Keratinocyte (primary cell): ENCODE measurements at regions not wholly inside any gene's neighbourhood (a gene's known extent, or its start where the extent isn't known, plus 50 kb on each side); places are given as distances from the start of the nearest gene placed in this dataset.

ENCODE experiments used
- DNase-seq: peaks from one replicate; pipeline ENCODE4 v3.0.0-alpha.2; 2011; ENCODE audit warnings: low read depth, missing footprints, low spot score
- FAIRE-seq: peaks from 2 replicates; lab custom pipeline; 2011; peaks lifted over from hg19 to GRCh38; lab: Jason Lieb, UNC
- H2AFZ ChIP-seq: 2 replicates; pipeline ENCODE4 v1.6.0; 2012; ENCODE audit warnings: low read length, control low read depth, inconsistent platforms; ENCODE audit not compliant: control insufficient read depth
- H3K27ac ChIP-seq: 2 replicates; pipeline ENCODE4 v1.5.1; 2011; ENCODE audit warnings: low read length; ENCODE audit not compliant: control insufficient read depth, insufficient read depth
- H3K27me3 ChIP-seq: 3 replicates; pipeline ENCODE4 v1.6.0; 2011; ENCODE audit warnings: low read length; ENCODE audit not compliant: control insufficient read depth, insufficient read depth; ENCODE audit errors: extremely low read depth
- H3K36me3 ChIP-seq, 2 experiments: 2 replicates in 1 of 2; 3 replicates in 1 of 2; pipeline ENCODE4 v1.5.1; 2011; ENCODE audit warnings: low read length in 2 of 2, mild to moderate bottlenecking in 1 of 2; ENCODE audit not compliant: control insufficient read depth in 2 of 2, insufficient read depth in 2 of 2; ENCODE audit errors: extremely low read depth in 1 of 2
- H3K4me1 ChIP-seq: 3 replicates; pipeline ENCODE4 v1.5.1; 2011; ENCODE audit warnings: low read length; ENCODE audit not compliant: control insufficient read depth, insufficient read depth; ENCODE audit errors: extremely low read depth
- H3K4me2 ChIP-seq: 3 replicates; pipeline ENCODE4 v1.6.0; 2011; ENCODE audit warnings: low read depth, low read length; ENCODE audit not compliant: control insufficient read depth, insufficient read depth; ENCODE audit errors: extremely low read depth
- H3K4me3 ChIP-seq, 3 experiments: fragments of 200-600 bp in 1 of 3; sonication (generic) in 1 of 3; 2 replicates in 2 of 3; 3 replicates in 1 of 3; pipeline ENCODE4 v1.5.1; 2011 to 2016; ENCODE audit warnings: low read length in 3 of 3, mild to moderate bottlenecking in 3 of 3, control low read depth in 2 of 3, inconsistent platforms in 1 of 3, low read depth in 1 of 3, mixed read lengths in 1 of 3, mixed run types in 1 of 3, moderate library complexity in 1 of 3; ENCODE audit not compliant: control insufficient read depth in 2 of 3, insufficient read depth in 2 of 3; ENCODE audit errors: extremely low read depth in 1 of 3
- H3K79me2 ChIP-seq: 2 replicates; pipeline ENCODE4 v1.6.0; 2012; ENCODE audit warnings: low read length; ENCODE audit not compliant: control insufficient read depth, insufficient read depth
- H3K9ac ChIP-seq: 3 replicates; pipeline ENCODE4 v1.6.0; 2011; ENCODE audit warnings: low read length; ENCODE audit not compliant: control insufficient read depth, insufficient read depth; ENCODE audit errors: extremely low read depth
- H3K9me1 ChIP-seq: 3 replicates; pipeline ENCODE4 v1.6.0; 2011; ENCODE audit warnings: low read length; ENCODE audit not compliant: control insufficient read depth, insufficient read depth; ENCODE audit errors: extremely low read depth
- H3K9me3 ChIP-seq: 2 replicates; pipeline ENCODE4 v1.5.1; 2012; ENCODE audit warnings: low read depth, low read length; ENCODE audit not compliant: control insufficient read depth
- H4K20me1 ChIP-seq: 3 replicates; pipeline ENCODE4 v1.6.0; 2011; ENCODE audit warnings: low read length; ENCODE audit not compliant: control insufficient read depth, insufficient read depth; ENCODE audit errors: extremely low read depth
- EZH2 ChIP-seq: IDR thresholded peaks from one replicate; pipeline ENCODE4 v1.6.1; 2012; ENCODE audit warnings: inconsistent platforms, mild to moderate bottlenecking, low read length, moderate library complexity
- dilution Hi-C: fragments of 300-500 bp; cut with MboI; formaldehyde crosslinking; loops from one replicate; pipeline ENCODE4 v1.7.0; 2020; ENCODE audit warnings: low sequenced_read_pairs; ENCODE audit not compliant: extremely low pct_ligation_motif_present
- TF ChIP-seq, protein P1 (sequence below), 3 experiments: IDR thresholded peaks in 1 of 3; conservative IDR thresholded peaks in 1 of 3; optimal IDR thresholded peaks in 1 of 3; 2 replicates in 2 of 3; 3 replicates in 1 of 3; pipeline versions ENCODE3 to v1.5.1; 2011; ENCODE audit warnings: low read length in 3 of 3, mild to moderate bottlenecking in 3 of 3, moderate library complexity in 2 of 3, control low read depth in 1 of 3, inconsistent platforms in 1 of 3; ENCODE audit not compliant: insufficient read depth in 2 of 3; ENCODE audit errors: extremely low read depth in 1 of 3

GRCh38 chr18:73790587-73790986, 357.0 kb downstream of the FBXO15 start:
- Histone ChIP-seq H3K79me2 (no peaks in the 10 kb centered on the region), H4K20me1 (no peaks in the 10 kb centered on the region), H3K9me3 (no peaks in the 10 kb centered on the region), H3K27ac (peak overlapping the region; percentile 78), H3K36me3 (no peaks in the 10 kb centered on the region), H3K4me2 (peak overlapping the region; percentile 49), H3K9ac (peak overlapping the region; percentile 23), H3K9me1 (no peaks in the 10 kb centered on the region), H3K4me3 (peak overlapping the region in 1 of 3 experiments; percentile 27), H3K27me3 (no peaks in the 10 kb centered on the region), H3K4me1 (peaks cover 38% of the 10 kb centered on the region), H2AFZ (peak overlapping the region; percentile 65)
- FAIRE-seq: peak; percentile 90
- dilution Hi-C loops: no loop called here
- TF ChIP-seq, protein P1, sequence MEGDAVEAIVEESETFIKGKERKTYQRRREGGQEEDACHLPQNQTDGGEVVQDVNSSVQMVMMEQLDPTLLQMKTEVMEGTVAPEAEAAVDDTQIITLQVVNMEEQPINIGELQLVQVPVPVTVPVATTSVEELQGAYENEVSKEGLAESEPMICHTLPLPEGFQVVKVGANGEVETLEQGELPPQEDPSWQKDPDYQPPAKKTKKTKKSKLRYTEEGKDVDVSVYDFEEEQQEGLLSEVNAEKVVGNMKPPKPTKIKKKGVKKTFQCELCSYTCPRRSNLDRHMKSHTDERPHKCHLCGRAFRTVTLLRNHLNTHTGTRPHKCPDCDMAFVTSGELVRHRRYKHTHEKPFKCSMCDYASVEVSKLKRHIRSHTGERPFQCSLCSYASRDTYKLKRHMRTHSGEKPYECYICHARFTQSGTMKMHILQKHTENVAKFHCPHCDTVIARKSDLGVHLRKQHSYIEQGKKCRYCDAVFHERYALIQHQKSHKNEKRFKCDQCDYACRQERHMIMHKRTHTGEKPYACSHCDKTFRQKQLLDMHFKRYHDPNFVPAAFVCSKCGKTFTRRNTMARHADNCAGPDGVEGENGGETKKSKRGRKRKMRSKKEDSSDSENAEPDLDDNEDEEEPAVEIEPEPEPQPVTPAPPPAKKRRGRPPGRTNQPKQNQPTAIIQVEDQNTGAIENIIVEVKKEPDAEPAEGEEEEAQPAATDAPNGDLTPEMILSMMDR (optimal IDR thresholded peaks at IDR 0.05 in 1 of 3, IDR thresholded peaks at IDR 0.05 in 1 of 3, conservative IDR thresholded peaks at IDR 0.05 in 1 of 3; ENCODE audit: extremely low read depth in 1 of 3, insufficient read depth in 2 of 3, low read length in 3 of 3): no peak
- no peak for TF ChIP-seq EZH2
- peak; percentile 21 for DNase-seq

DNA sequence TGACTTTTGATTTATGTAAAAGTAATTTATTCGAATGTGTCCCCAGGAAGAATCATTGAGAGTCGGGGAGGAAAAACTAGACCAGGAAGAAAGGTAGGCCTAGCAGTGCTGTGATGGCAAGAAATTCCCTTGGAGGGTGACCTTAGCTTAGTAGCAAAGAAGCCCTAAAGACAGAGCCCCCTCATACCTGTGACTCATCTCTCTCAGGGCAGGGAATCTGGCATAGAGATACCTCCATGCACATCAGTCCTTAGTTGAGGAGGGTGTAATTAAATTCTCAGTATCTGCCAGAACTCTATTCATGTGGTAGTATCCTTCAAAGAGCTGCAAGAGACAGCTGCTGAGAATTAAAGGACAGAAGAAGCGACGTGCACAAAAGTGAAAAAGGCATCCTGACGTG, 360.3 kb downstream of the FBXO15 start:
- H3K27ac ChIP-seq: no peak overlapping the region
- H3K36me3 ChIP-seq: no peaks in the 10 kb centered on the region
- no peak overlapping the region for H3K4me2 ChIP-seq
- no peaks in the 10 kb centered on the region for H4K20me1 ChIP-seq
- no peak for DNase-seq
- H3K9me3 ChIP-seq: no peaks in the 10 kb centered on the region
- H3K27me3 ChIP-seq: no peaks in the 10 kb centered on the region
- H3K9ac ChIP-seq: no peak overlapping the region
- H3K4me1 ChIP-seq: peaks cover 20% of the 10 kb centered on the region
- TF ChIP-seq EZH2: no peak
- TF ChIP-seq, protein P1 (optimal IDR thresholded peaks at IDR 0.05 in 1 of 3, IDR thresholded peaks at IDR 0.05 in 1 of 3, conservative IDR thresholded peaks at IDR 0.05 in 1 of 3; ENCODE audit: extremely low read depth in 1 of 3, insufficient read depth in 2 of 3, low read length in 3 of 3): no peak
- no peaks in the 10 kb centered on the region for H3K9me1 ChIP-seq
- H3K79me2 ChIP-seq: no peaks in the 10 kb centered on the region
- no peak overlapping the region for H2AFZ ChIP-seq
- no peak for FAIRE-seq
- dilution Hi-C loops: no loop called here
- H3K4me3 ChIP-seq: no peak overlapping the region
